HL-60 (cell line): ENCODE measurements at regions not wholly inside any gene's neighbourhood (a gene's known extent, or its start where the extent isn't known, plus 50 kb on each side); places are given as distances from the start of the nearest gene placed in this dataset.

ENCODE experiments used
- CTCF ChIP-seq: IDR thresholded peaks from one replicate; pipeline ENCODE4 v1.5.1; 2011; ENCODE audit warnings: low read length, control low read depth, inconsistent platforms; ENCODE audit not compliant: insufficient read depth
- TF ChIP-seq, protein P1 (sequence below): IDR thresholded peaks from 2 replicates; pipeline ENCODE4 v1.6.1; 2012; ENCODE audit warnings: low read depth; ENCODE audit not compliant: insufficient replicate concordance

DNA sequence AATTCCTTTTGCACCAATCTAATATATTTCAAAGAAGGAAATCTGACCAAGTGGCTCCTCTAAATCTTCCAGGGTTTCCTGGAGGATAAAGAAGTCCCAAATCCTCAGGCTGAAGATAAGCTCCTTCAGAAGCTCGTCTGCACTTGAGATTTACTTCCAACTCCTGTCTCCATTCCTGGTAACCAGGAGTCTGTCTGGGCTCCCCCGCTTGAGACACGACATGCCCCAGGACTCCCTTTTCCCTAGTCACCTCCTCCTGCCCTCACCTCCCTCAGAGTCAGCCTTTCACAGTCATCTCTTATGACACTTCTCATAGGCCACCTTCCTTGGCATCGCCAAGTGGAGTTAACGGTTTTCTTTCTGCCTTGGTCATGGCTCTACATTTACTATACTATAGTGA is 103.4 kb upstream of the NEDD9 start:
- TF ChIP-seq, protein P1, sequence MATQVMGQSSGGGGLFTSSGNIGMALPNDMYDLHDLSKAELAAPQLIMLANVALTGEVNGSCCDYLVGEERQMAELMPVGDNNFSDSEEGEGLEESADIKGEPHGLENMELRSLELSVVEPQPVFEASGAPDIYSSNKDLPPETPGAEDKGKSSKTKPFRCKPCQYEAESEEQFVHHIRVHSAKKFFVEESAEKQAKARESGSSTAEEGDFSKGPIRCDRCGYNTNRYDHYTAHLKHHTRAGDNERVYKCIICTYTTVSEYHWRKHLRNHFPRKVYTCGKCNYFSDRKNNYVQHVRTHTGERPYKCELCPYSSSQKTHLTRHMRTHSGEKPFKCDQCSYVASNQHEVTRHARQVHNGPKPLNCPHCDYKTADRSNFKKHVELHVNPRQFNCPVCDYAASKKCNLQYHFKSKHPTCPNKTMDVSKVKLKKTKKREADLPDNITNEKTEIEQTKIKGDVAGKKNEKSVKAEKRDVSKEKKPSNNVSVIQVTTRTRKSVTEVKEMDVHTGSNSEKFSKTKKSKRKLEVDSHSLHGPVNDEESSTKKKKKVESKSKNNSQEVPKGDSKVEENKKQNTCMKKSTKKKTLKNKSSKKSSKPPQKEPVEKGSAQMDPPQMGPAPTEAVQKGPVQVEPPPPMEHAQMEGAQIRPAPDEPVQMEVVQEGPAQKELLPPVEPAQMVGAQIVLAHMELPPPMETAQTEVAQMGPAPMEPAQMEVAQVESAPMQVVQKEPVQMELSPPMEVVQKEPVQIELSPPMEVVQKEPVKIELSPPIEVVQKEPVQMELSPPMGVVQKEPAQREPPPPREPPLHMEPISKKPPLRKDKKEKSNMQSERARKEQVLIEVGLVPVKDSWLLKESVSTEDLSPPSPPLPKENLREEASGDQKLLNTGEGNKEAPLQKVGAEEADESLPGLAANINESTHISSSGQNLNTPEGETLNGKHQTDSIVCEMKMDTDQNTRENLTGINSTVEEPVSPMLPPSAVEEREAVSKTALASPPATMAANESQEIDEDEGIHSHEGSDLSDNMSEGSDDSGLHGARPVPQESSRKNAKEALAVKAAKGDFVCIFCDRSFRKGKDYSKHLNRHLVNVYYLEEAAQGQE = no peak
- TF ChIP-seq CTCF = no peak
